ENCODE measurements at regions not wholly inside any gene's neighbourhood (a gene's known extent, or its start where the extent isn't known, plus 50 kb on each side); places are given as distances from the start of the nearest gene placed in this dataset.

DNA sequence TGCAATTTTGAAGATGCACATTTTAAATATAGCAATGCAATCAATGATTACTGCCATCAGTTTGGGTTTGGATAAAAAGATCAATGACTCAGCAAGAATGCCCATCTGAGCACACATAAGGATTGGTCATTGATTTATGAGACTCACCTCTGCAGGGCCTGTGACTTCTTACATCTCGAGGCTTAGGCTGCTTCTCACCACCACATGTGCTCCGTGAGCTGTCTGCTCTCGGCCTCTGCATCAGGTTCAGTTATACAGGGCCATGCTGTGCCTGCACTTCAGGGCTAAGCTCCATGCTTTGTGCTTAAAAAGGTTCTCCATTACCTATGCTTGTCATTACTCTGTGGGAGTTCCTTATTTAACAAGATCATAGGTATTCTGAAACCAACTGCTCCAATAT, 887.5 kb downstream of the DIPK2A start:
- no peak for TF ChIP-seq SPI1 (IDR thresholded peaks at IDR 0.05; ENCODE audit: low read depth, low read length)
- TF ChIP-seq PAX5 (IDR thresholded peaks at IDR 0.05; ENCODE audit: insufficient read depth, low read length, severe bottlenecking) = no peak
- no peak for TF ChIP-seq POLR2AphosphoS5 (IDR thresholded peaks at IDR 0.05; ENCODE audit: low read depth, low read length)
- no peak for TF ChIP-seq POLR2A (IDR thresholded peaks at IDR 0.05; ENCODE audit: low read depth, low read length)
- TF ChIP-seq TAF1 (IDR thresholded peaks at IDR 0.05; ENCODE audit: low read depth, low read length) = no peak
- TF ChIP-seq POU2F2 (IDR thresholded peaks at IDR 0.05; ENCODE audit: low read depth, low read length) = no peak

Data from GM12891 (cell line).